HepG2 (cell line): ENCODE measurements at regions not wholly inside any gene's neighbourhood (a gene's known extent, or its start where the extent isn't known, plus 50 kb on each side); places are given as distances from the start of the nearest gene placed in this dataset.

Source experiments
- ATAC-seq: fragments of 200-7000 bp; cut with Tn5 transposase; 3 replicates; pipeline ENCODE4 v1.9.1; 2020; ENCODE audit warnings: mild to moderate bottlenecking, moderate library complexity
- BruUV-seq: library from RNA; stranded (reverse); fragments of 400-500 nt; replicated peaks from 2 replicates; lab custom pipeline; 2021; lab: Mats Ljungman, UMichigan
- CTCF ChIA-PET: fragments of 300-600 bp; formaldehyde crosslinking; extraction: SDS; loops from one replicate; lab custom pipeline; 2021; ENCODE audit warnings: low total read pairs, inconsistent platforms, low intra/inter-chr PET ratio; lab: Yijun Ruan, JAX
- POLR2A ChIA-PET: fragments of 350-600 bp; sonication (Branson Sonifier 250); formaldehyde crosslinking; loops from one replicate; lab custom pipeline; 2020; ENCODE audit warnings: antibody characterized with exemption, inconsistent platforms; lab: Yijun Ruan, JAX
- DNase-seq: peaks from one replicate; pipeline ENCODE4 v3.0.0-alpha.2; 2015; ENCODE audit warnings: low spot score
- FAIRE-seq: peaks from 3 replicates; lab custom pipeline; 2011; peaks lifted over from hg19 to GRCh38; lab: Jason Lieb, UNC
- H2AFZ ChIP-seq: one replicate; pipeline ENCODE4 v1.6.1; 2011; ENCODE audit warnings: low read length, inconsistent platforms
- H3K27ac ChIP-seq: fragments of 300-600 bp; 3 replicates; pipeline ENCODE4 v1.8.0; 2011; ENCODE audit warnings: mixed run types, mild to moderate bottlenecking, mixed read lengths, low read length, inconsistent platforms; ENCODE audit not compliant: insufficient read depth; ENCODE audit errors: extremely low read length
- H3K27me3 ChIP-seq, 2 experiments: fragments of 200-600 bp in 1 of 2; 2 replicates in 1 of 2; 3 replicates in 1 of 2; pipeline versions ENCODE4 v1.6.0 to v1.8.0; 2011; ENCODE audit warnings: low read length in 2 of 2, mild to moderate bottlenecking in 2 of 2, moderate library complexity in 2 of 2, inconsistent platforms in 1 of 2; ENCODE audit not compliant: insufficient read depth in 2 of 2, control insufficient read depth in 1 of 2
- H3K36me3 ChIP-seq, 2 experiments: fragments of 200-600 bp in 1 of 2; replicated peaks in 1 of 2; 2 replicates in 1 of 2; 3 replicates in 1 of 2; pipeline versions ENCODE4 v1.5.1 to v1.8.0; 2011; ENCODE audit warnings: low read length in 2 of 2, inconsistent platforms in 1 of 2; ENCODE audit not compliant: insufficient read depth in 2 of 2, control insufficient read depth in 1 of 2
- H3K4me1 ChIP-seq: 2 replicates; pipeline ENCODE4 v1.5.1; 2012; ENCODE audit warnings: low read length, inconsistent platforms; ENCODE audit not compliant: insufficient read depth
- H3K4me2 ChIP-seq: 2 replicates; pipeline ENCODE4 v1.6.0; 2011; ENCODE audit warnings: low read depth, low read length, inconsistent platforms
- H3K4me3 ChIP-seq, 3 experiments: fragments of 200-600 bp in 1 of 3; sonication (generic), shearing (Covaris generic) in 1 of 3; replicated peaks in 1 of 3; 2 replicates each; pipeline ENCODE4 v1.5.1; 2011 to 2016; ENCODE audit warnings: low read length in 3 of 3, inconsistent platforms in 2 of 3, low read depth in 2 of 3, mild to moderate bottlenecking in 2 of 3, control low read depth in 1 of 3, mixed read lengths in 1 of 3; ENCODE audit not compliant: insufficient read depth in 1 of 3
- H3K79me2 ChIP-seq: one replicate; pipeline ENCODE4 v1.6.1; 2011; ENCODE audit warnings: low read length, inconsistent platforms; ENCODE audit not compliant: insufficient read depth
- H3K9ac ChIP-seq: 2 replicates; pipeline ENCODE4 v1.6.0; 2011; ENCODE audit warnings: mild to moderate bottlenecking, low read depth, low read length, inconsistent platforms; ENCODE audit not compliant: insufficient read depth
- H3K9me3 ChIP-seq: 2 replicates; pipeline ENCODE4 v1.5.1; 2012; ENCODE audit warnings: mild to moderate bottlenecking, low read length
- H4K20me1 ChIP-seq: 2 replicates; pipeline ENCODE4 v1.6.0; 2011; ENCODE audit warnings: inconsistent platforms, mild to moderate bottlenecking, low read length, moderate library complexity; ENCODE audit not compliant: insufficient read depth
- AGO2 ChIP-seq: fragments of 200-400 bp; formaldehyde crosslinking; optimal IDR thresholded peaks from 2 replicates; pipeline ENCODE3; 2017; ENCODE audit warnings: mild to moderate bottlenecking, low read depth, low read length, moderate library complexity
- ARNT2 ChIP-seq: sonication (generic); formaldehyde crosslinking; IDR thresholded peaks from 2 replicates; pipeline ENCODE4 v1.8.0; 2022; ENCODE audit warnings: mild to moderate bottlenecking, low read depth, missing genetic modification reagents, moderate library complexity
- ATF4 ChIP-seq, 2 experiments: fragments of 450-650 bp in 1 of 2; sonication (generic) in 1 of 2; formaldehyde crosslinking; IDR thresholded peaks; 2 replicates each; pipeline versions ENCODE4 v1.5.0 to v1.8.0; 2020 to 2022; ENCODE audit warnings: mild to moderate bottlenecking in 1 of 2, missing genetic modification reagents in 1 of 2
- CEBPB ChIP-seq: IDR thresholded peaks from 2 replicates; pipeline ENCODE4 v1.6.1; 2011; ENCODE audit warnings: low read depth, low read length, improper control_type of control experiment, borderline replicate concordance
- HES4 ChIP-seq: sonication (generic); formaldehyde crosslinking; IDR thresholded peaks from 2 replicates; pipeline ENCODE4 v1.9.0; 2021; ENCODE audit warnings: mild to moderate bottlenecking, missing genetic modification reagents, borderline replicate concordance
- HMG20A ChIP-seq: IDR thresholded peaks from 2 replicates; pipeline ENCODE4 v1.6.1; 2016; ENCODE audit warnings: borderline replicate concordance
- KDM6A ChIP-seq: IDR thresholded peaks from 2 replicates; pipeline ENCODE4 v1.6.1; 2016; ENCODE audit warnings: low read depth
- NFYB ChIP-seq: sonication (generic); formaldehyde crosslinking; IDR thresholded peaks from 2 replicates; pipeline ENCODE4 v1.4.0; 2020; ENCODE audit warnings: missing genetic modification reagents
- NR2F1 ChIP-seq, 2 experiments: fragments of 450-650 bp in 1 of 2; formaldehyde crosslinking in 1 of 2; IDR thresholded peaks; 2 replicates each; pipeline versions ENCODE4 v1.5.0 to v1.6.1; 2016 to 2020; ENCODE audit warnings: mild to moderate bottlenecking in 1 of 2, missing compliant biosample characterization in 1 of 2, missing genetic modification reagents in 1 of 2, moderate library complexity in 1 of 2
- REPIN1 ChIP-seq: sonication (generic); formaldehyde crosslinking; IDR thresholded peaks from 2 replicates; pipeline ENCODE4 v1.8.0; 2022; ENCODE audit warnings: missing genetic modification reagents, low read depth, mild to moderate bottlenecking, borderline replicate concordance
- SNRNP70 ChIP-seq: fragments of 200-400 bp; formaldehyde crosslinking; IDR thresholded peaks from 2 replicates; pipeline ENCODE4 v1.6.1; 2017; ENCODE audit warnings: mild to moderate bottlenecking, low read depth, low read length, moderate library complexity
- TGIF2 ChIP-seq: IDR thresholded peaks from 2 replicates; pipeline ENCODE4 v1.6.1; 2016; ENCODE audit warnings: control low read depth, missing compliant biosample characterization
- ZNF264 ChIP-seq: sonication (generic); formaldehyde crosslinking; IDR thresholded peaks from 2 replicates; pipeline ENCODE4 v1.4.0; 2020; ENCODE audit warnings: missing genetic modification reagents
- ZNF703 ChIP-seq: sonication (generic); formaldehyde crosslinking; IDR thresholded peaks from 2 replicates; pipeline ENCODE4 v1.5.1; 2020; ENCODE audit warnings: missing genetic modification reagents, mild to moderate bottlenecking, moderate library complexity, borderline replicate concordance
- ZNF83 ChIP-seq: sonication (generic); formaldehyde crosslinking; IDR thresholded peaks from 2 replicates; pipeline ENCODE4 v1.4.0; 2020; ENCODE audit warnings: missing genetic modification reagents, mild to moderate bottlenecking, borderline replicate concordance
- WGBS: methylation state at CpG from one replicate; pipeline ENCODE4 v1.1.6; 2017; ENCODE audit warnings: low lambda C conversion rate; 5-methylcytosine and 5-hydroxymethylcytosine counted together
- in situ Hi-C: cut with HindIII; loops from 2 replicates; pipeline ENCODE4 v1.10.0; 2017; ENCODE audit warnings: low pct_unique_long_range_greater_than_20kb; ENCODE audit not compliant: extremely low pct_ligation_motif_present
- intact Hi-C: fragments of 100-400 bp; cut with micrococcal nuclease; formaldehyde crosslinking; loops from one replicate; pipeline ENCODE4 v1.10.0; 2022; ENCODE audit not compliant: unreplicated experiment
- TF ChIP-seq, protein P1 (sequence below): sonication (generic); formaldehyde crosslinking; IDR thresholded peaks from 2 replicates; pipeline ENCODE4 v1.5.0; 2020; ENCODE audit warnings: mild to moderate bottlenecking, missing genetic modification reagents, moderate library complexity
- TF ChIP-seq, protein P2 (sequence below): sonication (generic); formaldehyde crosslinking; IDR thresholded peaks from 2 replicates; pipeline ENCODE4 v1.5.1; 2020; ENCODE audit warnings: missing genetic modification reagents, mild to moderate bottlenecking, borderline replicate concordance
- TF ChIP-seq, protein P3 (sequence below): sonication (generic); formaldehyde crosslinking; IDR thresholded peaks from 2 replicates; pipeline ENCODE4 v1.8.0; 2022; ENCODE audit warnings: mild to moderate bottlenecking, missing genetic modification reagents; ENCODE audit not compliant: insufficient replicate concordance
- TF ChIP-seq, protein P4 (sequence below): sonication (generic); IDR thresholded peaks from 2 replicates; pipeline ENCODE4 v1.6.1; 2016; ENCODE audit warnings: low read depth, borderline replicate concordance

DNA sequence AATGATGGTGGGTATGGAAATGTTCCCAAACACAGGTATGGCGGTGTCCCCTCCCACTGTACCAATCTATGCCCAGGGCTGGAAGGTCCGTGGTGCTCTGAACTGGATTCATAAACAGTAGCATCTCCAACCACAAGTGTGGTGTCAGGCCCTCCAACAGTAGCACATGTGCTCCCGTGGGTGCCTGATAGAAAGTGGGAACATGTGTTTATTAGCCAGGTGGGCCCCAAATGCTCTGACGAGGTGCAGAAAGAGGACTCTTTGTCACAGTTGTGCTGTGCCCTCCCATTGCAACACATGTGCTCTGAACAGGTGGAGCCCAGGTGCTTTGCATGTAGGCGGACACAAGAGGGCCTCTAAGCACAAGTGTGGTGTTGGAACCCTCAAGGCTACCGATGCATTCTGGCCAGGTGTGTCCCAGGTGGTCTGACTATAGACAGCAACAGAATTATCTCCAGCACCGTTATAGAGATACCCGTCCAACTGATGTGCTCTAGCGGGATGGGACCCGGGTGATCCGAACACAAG, 75.4 kb upstream of the ZNF30 start:
- Histone ChIP-seq H4K20me1 (no peaks in the 10 kb centered on the region), H3K36me3 (no peaks in the 10 kb centered on the region), H3K27me3 (0 out of 5 replicates have a peak, but pooled peaks cover 0 to 4% of the 10 kb centered on the region in 2 experiments), H3K9me3 (no peaks in the 10 kb centered on the region), H3K4me3 (no peak overlapping the region), H3K9ac (no peak overlapping the region), H3K4me2 (no peak overlapping the region), H3K4me1 (peaks cover 17% of the 10 kb centered on the region), H3K27ac (no peak overlapping the region), H2AFZ (no peak overlapping the region), H3K79me2 (no peaks in the 10 kb centered on the region)
- DNase-seq (peak; percentile 32), ATAC-seq (peak; percentile 81), FAIRE-seq (peak; percentile 32)
- CTCF ChIA-PET, result no interaction called here
- intact Hi-C loops (no loop called here), in situ Hi-C loops (no loop called here)
- WGBS, result 36% methylated on average over 6 of the region's 11 CpGs
- POLR2A ChIA-PET, result no interaction called here
- BruUV-seq, result no TSS peak
- TF ChIP-seq NFYB (CRISPR knock-in tag) (no peak), AGO2 (no peak), CEBPB (peak; percentile 56; the same call in 1 of the 2 replicates), NR2F1 (CRISPR knock-in tag; IDR thresholded peaks at IDR 0.05) (no peak), ATF4 (CRISPR knock-in tag; IDR thresholded peaks at IDR 0.05) (no peak), ZNF703 (CRISPR knock-in tag) (no peak), ARNT2 (CRISPR knock-in tag) (no peak), KDM6A (no peak), SNRNP70 (no peak), HMG20A (CRISPR knock-in tag) (no peak), REPIN1 (no peak), HES4 (CRISPR knock-in tag) (no peak), ZNF264 (CRISPR knock-in tag) (no peak), ZNF83 (no peak), TGIF2 (CRISPR knock-in tag) (no peak)
- TF ChIP-seq, protein P1, sequence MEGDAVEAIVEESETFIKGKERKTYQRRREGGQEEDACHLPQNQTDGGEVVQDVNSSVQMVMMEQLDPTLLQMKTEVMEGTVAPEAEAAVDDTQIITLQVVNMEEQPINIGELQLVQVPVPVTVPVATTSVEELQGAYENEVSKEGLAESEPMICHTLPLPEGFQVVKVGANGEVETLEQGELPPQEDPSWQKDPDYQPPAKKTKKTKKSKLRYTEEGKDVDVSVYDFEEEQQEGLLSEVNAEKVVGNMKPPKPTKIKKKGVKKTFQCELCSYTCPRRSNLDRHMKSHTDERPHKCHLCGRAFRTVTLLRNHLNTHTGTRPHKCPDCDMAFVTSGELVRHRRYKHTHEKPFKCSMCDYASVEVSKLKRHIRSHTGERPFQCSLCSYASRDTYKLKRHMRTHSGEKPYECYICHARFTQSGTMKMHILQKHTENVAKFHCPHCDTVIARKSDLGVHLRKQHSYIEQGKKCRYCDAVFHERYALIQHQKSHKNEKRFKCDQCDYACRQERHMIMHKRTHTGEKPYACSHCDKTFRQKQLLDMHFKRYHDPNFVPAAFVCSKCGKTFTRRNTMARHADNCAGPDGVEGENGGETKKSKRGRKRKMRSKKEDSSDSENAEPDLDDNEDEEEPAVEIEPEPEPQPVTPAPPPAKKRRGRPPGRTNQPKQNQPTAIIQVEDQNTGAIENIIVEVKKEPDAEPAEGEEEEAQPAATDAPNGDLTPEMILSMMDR (CRISPR knock-in tag), result peak; percentile 70
- TF ChIP-seq, protein P2, sequence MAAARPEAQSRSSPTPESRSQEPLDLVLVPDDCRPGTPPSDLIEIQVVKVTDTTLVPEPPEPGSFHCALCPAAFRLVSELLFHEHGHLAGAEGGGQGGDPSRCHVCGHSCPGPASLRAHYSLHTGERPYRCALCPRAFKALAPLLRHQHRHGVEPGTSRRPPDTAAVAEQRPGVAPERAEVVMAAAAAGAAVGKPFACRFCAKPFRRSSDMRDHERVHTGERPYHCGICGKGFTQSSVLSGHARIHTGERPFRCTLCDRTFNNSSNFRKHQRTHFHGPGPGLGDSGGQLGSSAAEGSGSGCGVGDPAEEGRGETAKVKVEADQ (CRISPR knock-in tag), result no peak
- TF ChIP-seq, protein P3, sequence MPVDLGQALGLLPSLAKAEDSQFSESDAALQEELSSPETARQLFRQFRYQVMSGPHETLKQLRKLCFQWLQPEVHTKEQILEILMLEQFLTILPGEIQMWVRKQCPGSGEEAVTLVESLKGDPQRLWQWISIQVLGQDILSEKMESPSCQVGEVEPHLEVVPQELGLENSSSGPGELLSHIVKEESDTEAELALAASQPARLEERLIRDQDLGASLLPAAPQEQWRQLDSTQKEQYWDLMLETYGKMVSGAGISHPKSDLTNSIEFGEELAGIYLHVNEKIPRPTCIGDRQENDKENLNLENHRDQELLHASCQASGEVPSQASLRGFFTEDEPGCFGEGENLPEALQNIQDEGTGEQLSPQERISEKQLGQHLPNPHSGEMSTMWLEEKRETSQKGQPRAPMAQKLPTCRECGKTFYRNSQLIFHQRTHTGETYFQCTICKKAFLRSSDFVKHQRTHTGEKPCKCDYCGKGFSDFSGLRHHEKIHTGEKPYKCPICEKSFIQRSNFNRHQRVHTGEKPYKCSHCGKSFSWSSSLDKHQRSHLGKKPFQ (CRISPR knock-in tag), result no peak
- TF ChIP-seq, protein P4, sequence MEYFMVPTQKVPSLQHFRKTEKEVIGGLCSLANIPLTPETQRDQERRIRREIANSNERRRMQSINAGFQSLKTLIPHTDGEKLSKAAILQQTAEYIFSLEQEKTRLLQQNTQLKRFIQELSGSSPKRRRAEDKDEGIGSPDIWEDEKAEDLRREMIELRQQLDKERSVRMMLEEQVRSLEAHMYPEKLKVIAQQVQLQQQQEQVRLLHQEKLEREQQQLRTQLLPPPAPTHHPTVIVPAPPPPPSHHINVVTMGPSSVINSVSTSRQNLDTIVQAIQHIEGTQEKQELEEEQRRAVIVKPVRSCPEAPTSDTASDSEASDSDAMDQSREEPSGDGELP, result 0 out of 2 replicates have a peak, but pooled peaks have one; percentile 23
